GM04504 (cell line): ENCODE measurements at regions not wholly inside any gene's neighbourhood (a gene's known extent, or its start where the extent isn't known, plus 50 kb on each side); places are given as distances from the start of the nearest gene placed in this dataset.

Experiments used
- DNase-seq: peaks from one replicate; pipeline ENCODE4 v3.0.0-alpha.2; 2012; ENCODE audit warnings: low read depth

GRCh38 chr4:15232366-15233263, 195.2 kb upstream of the C1QTNF7 start:
- DNase-seq: no peak

DNA sequence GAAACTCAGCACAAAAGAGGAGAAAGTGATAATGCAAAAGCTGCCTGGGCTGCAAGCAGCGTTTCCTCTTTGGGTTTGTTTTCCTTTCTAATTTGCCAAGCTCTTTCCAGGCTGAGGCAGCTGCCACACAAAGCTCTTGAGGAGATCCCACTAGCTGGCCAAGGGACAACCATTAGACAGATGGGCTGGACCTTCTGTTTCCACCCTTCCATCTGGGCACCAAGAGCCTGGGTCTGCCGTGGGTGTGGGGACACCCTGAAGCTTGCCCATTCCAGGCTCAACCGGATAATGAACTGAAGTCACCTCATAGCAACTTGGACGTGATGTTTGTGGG, 194.6 kb upstream of the C1QTNF7 start:
- no peak for DNase-seq

- DNase-seq: no peak
Observed at GRCh38 chr4:15233626-15234025, 194.2 kb upstream of the C1QTNF7 start.

GRCh38 chr4:15234116-15234855, 193.5 kb upstream of the C1QTNF7 start:
- DNase-seq: peak; percentile 64

GRCh38 chr4:15234856-15235126, 193.0 kb upstream of the C1QTNF7 start:
- peak; percentile 97 for DNase-seq

GRCh38 chr4:15235135-15235534, 192.7 kb upstream of the C1QTNF7 start:
- DNase-seq: no peak

DNA sequence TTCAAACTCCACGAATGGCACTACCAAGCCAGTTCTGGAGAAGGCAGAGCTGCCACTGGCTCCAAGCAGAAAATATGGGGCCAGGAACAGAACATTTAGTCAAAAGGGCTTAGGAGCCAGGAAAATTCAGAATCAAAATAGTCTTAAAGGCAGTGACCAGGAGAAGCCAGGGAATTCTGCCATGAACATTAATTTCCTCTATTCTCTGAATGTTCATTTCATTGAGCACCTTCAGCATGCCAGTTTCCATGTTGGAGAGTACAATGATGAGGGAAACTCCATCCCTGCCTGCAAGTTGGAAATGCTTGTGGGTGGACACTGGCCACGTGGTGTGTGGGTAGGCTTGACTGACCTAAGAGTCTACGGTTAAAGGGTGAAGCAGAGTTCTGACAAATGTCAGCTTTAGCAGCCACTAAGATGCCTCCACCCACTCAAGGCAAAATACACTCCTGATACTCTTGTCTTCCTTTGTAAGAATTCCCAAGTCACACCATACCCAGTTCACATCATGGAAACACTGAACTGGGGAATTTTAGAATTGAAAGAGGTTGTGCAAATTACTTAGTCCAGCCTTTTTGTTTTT, 190.1 kb upstream of the C1QTNF7 start:
- DNase-seq: no peak

DNA sequence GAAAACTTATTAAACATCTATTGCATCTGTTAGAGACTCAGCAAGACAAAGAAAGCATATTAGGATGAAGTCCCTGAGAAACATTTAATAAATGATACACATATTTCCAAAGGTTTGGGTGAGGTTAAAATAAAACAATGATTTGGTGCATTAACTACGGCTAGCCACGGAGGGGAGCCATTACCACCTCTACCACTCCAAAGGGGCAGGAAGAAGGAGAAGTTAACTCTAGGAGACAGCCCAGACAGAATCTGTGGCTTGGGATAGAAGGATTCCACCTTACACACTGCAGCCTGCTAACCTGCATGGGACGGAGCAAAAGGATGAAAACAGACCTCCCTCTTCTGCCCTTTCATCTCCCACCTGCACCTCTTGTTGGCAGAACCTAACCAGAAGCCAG, 189.1 kb upstream of the C1QTNF7 start:
- DNase-seq: peak; percentile 23

DNA sequence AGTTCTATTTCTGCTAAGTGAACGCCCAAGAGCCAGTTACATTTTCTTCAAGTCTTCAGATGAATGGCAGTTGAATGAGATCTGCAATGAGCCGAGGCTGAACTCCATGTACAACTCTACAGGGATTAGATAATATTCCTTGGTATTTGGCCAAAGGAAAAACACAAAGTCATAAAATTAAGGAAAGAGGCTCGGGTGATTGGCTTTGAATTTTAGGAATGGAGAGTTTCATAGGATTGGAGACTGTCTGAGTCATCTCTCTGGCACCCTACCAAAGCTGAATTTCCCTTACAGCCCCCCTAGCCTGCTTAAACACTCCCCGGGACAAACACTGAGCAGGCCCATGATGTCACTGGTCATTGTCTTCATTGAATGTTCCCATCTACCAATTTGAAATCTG, 188.0 kb upstream of the C1QTNF7 start:
- no peak for DNase-seq

DNA sequence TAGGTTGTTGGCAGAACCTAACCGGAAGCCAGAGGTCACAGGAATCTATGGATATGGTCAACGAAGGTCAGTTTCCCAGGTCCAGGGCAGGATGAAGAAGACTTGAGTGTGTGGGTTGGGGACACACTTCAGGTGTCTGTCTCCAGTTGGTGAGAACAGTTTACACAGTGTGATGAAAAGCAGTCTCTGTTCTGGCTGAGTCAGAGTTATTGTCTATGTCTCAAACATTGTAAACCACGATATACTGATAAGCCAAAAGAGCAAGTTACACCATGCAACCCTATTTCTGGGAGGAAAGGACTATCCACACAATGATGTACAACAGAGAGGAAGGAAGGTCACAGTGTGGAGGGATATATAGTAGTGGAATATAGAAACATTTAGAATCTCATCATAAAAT, 187.1 kb upstream of the C1QTNF7 start:
- DNase-seq: no peak

GRCh38 chr4:15242021-15242420, 185.8 kb upstream of the C1QTNF7 start:
- no peak for DNase-seq

GRCh38 chr4:15244354-15244753, 183.5 kb upstream of the C1QTNF7 start:
- no peak for DNase-seq

DNA sequence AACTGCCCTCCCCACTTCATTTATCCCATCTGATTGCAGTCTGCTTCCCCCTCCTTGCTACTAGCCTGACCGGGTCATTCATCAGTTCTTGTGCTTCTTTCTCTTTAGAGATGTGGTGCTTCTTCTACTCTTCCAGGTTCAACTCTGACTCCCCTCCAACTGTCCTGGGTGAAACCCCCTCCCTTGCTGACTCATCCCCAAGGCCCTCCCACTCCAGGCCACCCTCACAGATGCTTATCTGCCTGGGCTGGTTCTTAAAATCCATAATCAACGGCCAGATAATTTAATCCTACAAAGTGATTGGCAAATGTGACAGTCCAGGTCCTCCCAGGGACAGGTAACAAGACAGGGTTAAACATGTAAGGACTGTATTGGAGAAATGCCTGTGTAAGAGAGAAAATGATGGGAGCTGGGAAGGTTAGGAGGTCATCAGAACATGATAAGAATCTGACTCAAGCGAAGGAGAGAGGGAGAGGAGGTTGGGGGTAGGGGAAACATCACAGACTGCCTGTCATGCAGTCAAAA, 182.8 kb upstream of the C1QTNF7 start:
- DNase-seq: no peak

GRCh38 chr4:15250021-15250441, 177.8 kb upstream of the C1QTNF7 start:
- DNase-seq: no peak

DNA sequence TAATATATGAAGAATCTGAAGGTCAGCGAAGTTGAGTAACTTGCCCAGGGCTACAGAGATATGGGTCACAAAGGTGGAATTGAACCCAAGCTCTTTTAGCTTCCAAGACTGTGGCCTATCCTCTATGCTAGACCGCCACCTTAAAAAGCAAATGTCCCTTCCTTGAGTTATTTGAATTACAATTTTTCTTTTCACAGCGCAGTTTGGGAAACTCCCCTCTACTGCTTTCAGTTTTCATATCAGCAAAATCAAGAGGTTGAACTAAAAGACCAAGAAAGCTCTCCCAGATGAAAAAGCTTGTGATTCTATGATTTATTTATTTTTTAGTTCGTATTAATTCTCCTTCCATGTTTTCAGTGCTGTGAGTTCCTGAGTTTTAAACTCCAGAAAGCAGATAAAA, 174.5 kb upstream of the C1QTNF7 start:
- no peak for DNase-seq

GRCh38 chr4:15254236-15254880, 173.5 kb upstream of the C1QTNF7 start:
- DNase-seq: no peak

GRCh38 chr4:15255537-15255936, 172.3 kb upstream of the C1QTNF7 start:
- no peak for DNase-seq

GRCh38 chr4:15260758-15261157, 167.1 kb upstream of the C1QTNF7 start:
- DNase-seq: no peak

GRCh38 chr4:15262396-15262795, 165.4 kb upstream of the C1QTNF7 start:
- DNase-seq: no peak

GRCh38 chr4:15270201-15270600, 157.6 kb upstream of the C1QTNF7 start:
- no peak for DNase-seq

DNA sequence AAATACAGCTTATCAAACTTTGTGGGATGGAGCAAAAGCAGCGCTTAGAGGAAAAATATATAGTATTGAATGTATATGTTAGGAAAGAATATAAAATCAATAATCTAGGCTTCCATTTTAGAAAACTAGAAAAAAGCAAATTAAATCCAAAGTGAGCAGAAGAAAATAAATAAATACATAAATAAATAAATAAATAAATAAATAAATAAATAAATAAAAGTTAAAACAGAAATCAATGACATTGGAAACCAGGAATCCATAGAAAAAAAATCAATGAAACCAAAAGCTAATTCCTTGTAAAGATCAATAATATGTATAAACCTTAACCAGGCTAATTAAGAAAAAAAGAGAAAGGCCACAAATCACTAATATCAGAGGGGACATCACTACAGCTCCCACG, 141.8 kb upstream of the C1QTNF7 start:
- DNase-seq: no peak

- DNase-seq: no peak
Observed at GRCh38 chr4:15291122-15291521, 136.7 kb upstream of the C1QTNF7 start.

GRCh38 chr4:15293711-15294110, 134.1 kb upstream of the C1QTNF7 start:
- no peak for DNase-seq
